IMR-90 (cell line): ENCODE measurements at regions not wholly inside any gene's neighbourhood (a gene's known extent, or its start where the extent isn't known, plus 50 kb on each side); places are given as distances from the start of the nearest gene placed in this dataset.

Source experiments
- CEBPB ChIP-seq: IDR thresholded peaks from 2 replicates; pipeline ENCODE4 v1.6.1; 2012; ENCODE audit warnings: low read depth, low read length, improper control_type of control experiment
- CTCF ChIP-seq: conservative IDR thresholded peaks from 2 replicates; pipeline ENCODE4 v1.5.1; 2012; ENCODE audit warnings: mild to moderate bottlenecking, low read depth, low read length, improper control_type of control experiment
- MAZ ChIP-seq: IDR thresholded peaks from 2 replicates; pipeline ENCODE4 v1.6.1; 2012; ENCODE audit warnings: low read depth, mild to moderate bottlenecking, low read length, improper control_type of control experiment, moderate library complexity, borderline replicate concordance
- POLR2A ChIP-seq: IDR thresholded peaks from 2 replicates; pipeline ENCODE4 v1.6.1; 2012; ENCODE audit warnings: mild to moderate bottlenecking, low read depth, low read length
- RCOR1 ChIP-seq: IDR thresholded peaks from 2 replicates; pipeline ENCODE4 v1.6.1; 2012; ENCODE audit warnings: mild to moderate bottlenecking, low read length, improper control_type of control experiment; ENCODE audit not compliant: insufficient replicate concordance

- TF ChIP-seq CTCF (no peak), RCOR1 (no peak), POLR2A (no peak), MAZ (no peak), CEBPB (no peak)
Observed at GRCh38 chr11:115722711-115723110, 218.5 kb upstream of the CADM1 start.
